Endothelial cell (in vitro differentiated cells): ENCODE measurements at regions not wholly inside any gene's neighbourhood (a gene's known extent, or its start where the extent isn't known, plus 50 kb on each side); places are given as distances from the start of the nearest gene placed in this dataset.
"Not testable (repeated sequence)": the region's sequence is repeated elsewhere in the genome, so short reads cannot be mapped to it uniquely, and the experiment has no call there.

Experiments
- DNase-seq: peaks from one replicate; pipeline ENCODE4 v3.0.0; 2021; ENCODE audit warnings: low spot score
- H3K27ac Mint-ChIP-seq: one replicate; pipeline ENCODE4 v1.8.0; 2021; ENCODE audit warnings: mixed read lengths, inconsistent platforms; ENCODE audit not compliant: unreplicated experiment
- H3K27me3 Mint-ChIP-seq: one replicate; pipeline ENCODE4 v1.8.0; 2021; ENCODE audit warnings: mild to moderate bottlenecking, moderate library complexity, mixed read lengths, inconsistent platforms; ENCODE audit not compliant: unreplicated experiment
- H3K36me3 Mint-ChIP-seq: one replicate; pipeline ENCODE4 v1.8.0; 2021; ENCODE audit warnings: mild to moderate bottlenecking, low read depth, mixed read lengths, inconsistent platforms; ENCODE audit not compliant: unreplicated experiment
- H3K4me1 Mint-ChIP-seq: one replicate; pipeline ENCODE4 v1.8.0; 2021; ENCODE audit warnings: mild to moderate bottlenecking, mixed read lengths, inconsistent platforms; ENCODE audit not compliant: unreplicated experiment
- H3K4me3 Mint-ChIP-seq: one replicate; pipeline ENCODE4 v1.8.0; 2021; ENCODE audit warnings: mild to moderate bottlenecking, mixed read lengths, inconsistent platforms; ENCODE audit not compliant: unreplicated experiment
- H3K9me3 Mint-ChIP-seq: one replicate; pipeline ENCODE4 v1.8.0; 2021; ENCODE audit warnings: mixed read lengths, inconsistent platforms; ENCODE audit not compliant: unreplicated experiment
- CTCF ChIP-seq: fragments of 200-600 bp; sonication (generic); IDR thresholded peaks from one replicate; pipeline ENCODE4 v1.5.0; 2021; ENCODE audit warnings: antibody characterized with exemption; ENCODE audit not compliant: unreplicated experiment

DNA sequence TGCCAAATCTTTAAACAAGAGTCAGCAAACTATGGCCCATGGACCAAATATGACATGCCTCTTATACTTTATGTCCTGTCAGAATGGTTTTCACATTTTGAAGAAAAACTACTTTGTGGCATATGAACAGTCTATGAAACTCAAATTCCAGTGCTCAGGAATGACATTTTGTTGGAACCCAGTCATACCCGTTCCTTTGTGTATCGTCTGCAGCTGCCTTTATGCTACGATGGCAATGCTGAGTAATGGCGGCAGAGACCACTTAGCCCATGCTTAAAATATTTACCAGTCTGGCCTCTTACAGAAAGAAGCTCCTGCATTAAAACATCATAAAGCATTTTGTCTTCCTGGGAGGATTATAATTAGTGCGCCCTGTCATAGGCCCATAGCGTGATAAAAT is 140.5 kb upstream of the FHL2 start:
- peaks cover 13% of the 10 kb centered on the region for H3K4me1 Mint-ChIP-seq
- DNase-seq: no peak
- H3K27ac Mint-ChIP-seq: no peak overlapping the region
- H3K4me3 Mint-ChIP-seq: no peak overlapping the region
- H3K27me3 Mint-ChIP-seq: peaks cover 1% of the 10 kb centered on the region
- H3K9me3 Mint-ChIP-seq: no peaks in the 10 kb centered on the region
- no peak for TF ChIP-seq CTCF
- peaks cover 3% of the 10 kb centered on the region for H3K36me3 Mint-ChIP-seq

GRCh38 chr2:105538840-105539239 is 140.0 kb upstream of the FHL2 start:
- Mint-ChIP-seq H3K4me3 (no peak overlapping the region), H3K27me3 (peaks cover 1% of the 10 kb centered on the region), H3K36me3 (peaks cover 3% of the 10 kb centered on the region), H3K27ac (no peak overlapping the region), H3K4me1 (peaks cover 13% of the 10 kb centered on the region), H3K9me3 (no peaks in the 10 kb centered on the region)
- no peak for DNase-seq
- no peak for TF ChIP-seq CTCF

GRCh38 chr2:105537920-105538319 is 139.1 kb upstream of the FHL2 start:
- no peak overlapping the region for H3K27ac Mint-ChIP-seq
- no peaks in the 10 kb centered on the region for H3K9me3 Mint-ChIP-seq
- no peak for DNase-seq
- H3K4me3 Mint-ChIP-seq: no peak overlapping the region
- peaks cover 13% of the 10 kb centered on the region for H3K4me1 Mint-ChIP-seq
- no peak for TF ChIP-seq CTCF
- H3K27me3 Mint-ChIP-seq: peaks cover 1% of the 10 kb centered on the region
- peaks cover 3% of the 10 kb centered on the region for H3K36me3 Mint-ChIP-seq

DNA sequence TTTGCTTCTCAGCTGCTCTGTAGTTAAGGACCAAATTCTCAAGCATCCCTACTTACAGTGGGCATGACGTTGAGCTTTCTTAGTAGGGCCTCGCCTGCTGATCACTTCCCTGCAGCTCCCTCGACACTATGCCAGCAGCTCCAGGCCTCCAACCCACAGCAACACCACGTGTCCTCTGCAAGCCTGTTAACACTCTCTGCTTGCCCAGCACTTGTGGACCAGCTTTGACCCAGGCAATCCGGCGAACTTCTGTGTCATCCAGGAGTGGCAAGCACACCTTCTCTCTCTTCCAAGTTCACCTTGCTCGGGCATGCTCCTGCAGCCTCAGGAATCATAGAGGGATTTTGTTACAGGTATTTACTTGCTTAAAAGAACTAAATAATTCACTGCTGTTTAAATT is 138.6 kb upstream of the FHL2 start:
- Mint-ChIP-seq H3K36me3 (peaks cover 3% of the 10 kb centered on the region), H3K4me1 (peaks cover 13% of the 10 kb centered on the region), H3K27ac (no peak overlapping the region), H3K27me3 (peaks cover 1% of the 10 kb centered on the region), H3K4me3 (no peak overlapping the region), H3K9me3 (no peaks in the 10 kb centered on the region)
- no peak for DNase-seq
- no peak for TF ChIP-seq CTCF

DNA sequence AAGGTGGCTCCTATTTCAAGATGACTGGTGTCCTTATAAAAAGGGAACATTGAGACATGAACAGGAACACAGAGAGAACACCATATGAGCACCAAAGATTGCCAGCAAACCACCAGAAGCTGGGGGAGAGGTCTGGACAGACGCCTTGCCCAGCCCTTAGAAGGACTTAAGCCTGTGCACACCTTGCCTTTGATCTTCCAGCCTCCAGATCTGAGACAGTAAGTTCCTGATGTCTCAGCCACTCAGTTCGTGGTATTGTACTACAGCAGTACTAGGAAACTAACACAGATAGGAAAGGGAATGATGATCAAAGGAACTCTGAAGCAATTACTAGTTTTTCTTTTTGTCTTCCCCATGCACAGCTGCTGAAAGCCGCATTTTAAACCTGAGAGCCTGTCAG is 137.3 kb upstream of the FHL2 start:
- no peak for DNase-seq
- Mint-ChIP-seq H3K4me1 (peaks cover 7% of the 10 kb centered on the region), H3K27me3 (no peaks in the 10 kb centered on the region), H3K36me3 (no peaks in the 10 kb centered on the region), H3K9me3 (no peaks in the 10 kb centered on the region), H3K4me3 (no peak overlapping the region), H3K27ac (no peak overlapping the region)
- TF ChIP-seq CTCF: no peak

GRCh38 chr2:105529258-105529657 is 130.4 kb upstream of the FHL2 start:
- not testable (repeated sequence) for H3K4me1 Mint-ChIP-seq, H3K36me3 Mint-ChIP-seq, DNase-seq, H3K4me3 Mint-ChIP-seq, H3K9me3 Mint-ChIP-seq, H3K27ac Mint-ChIP-seq, H3K27me3 Mint-ChIP-seq
